HG03025 (cell line): ENCODE measurements at regions not wholly inside any gene's neighbourhood (a gene's known extent, or its start where the extent isn't known, plus 50 kb on each side); places are given as distances from the start of the nearest gene placed in this dataset.
"Not testable (repeated sequence)": the region's sequence is repeated elsewhere in the genome, so short reads cannot be mapped to it uniquely, and the experiment has no call there.

Experiments
- ATAC-seq: cut with Tn5 transposase; IDR thresholded peaks from one replicate; pipeline ENCODE4 v1.9.1; 2021; ENCODE audit warnings: mild to moderate bottlenecking, moderate library complexity; ENCODE audit not compliant: unreplicated experiment, low FRiP score

DNA sequence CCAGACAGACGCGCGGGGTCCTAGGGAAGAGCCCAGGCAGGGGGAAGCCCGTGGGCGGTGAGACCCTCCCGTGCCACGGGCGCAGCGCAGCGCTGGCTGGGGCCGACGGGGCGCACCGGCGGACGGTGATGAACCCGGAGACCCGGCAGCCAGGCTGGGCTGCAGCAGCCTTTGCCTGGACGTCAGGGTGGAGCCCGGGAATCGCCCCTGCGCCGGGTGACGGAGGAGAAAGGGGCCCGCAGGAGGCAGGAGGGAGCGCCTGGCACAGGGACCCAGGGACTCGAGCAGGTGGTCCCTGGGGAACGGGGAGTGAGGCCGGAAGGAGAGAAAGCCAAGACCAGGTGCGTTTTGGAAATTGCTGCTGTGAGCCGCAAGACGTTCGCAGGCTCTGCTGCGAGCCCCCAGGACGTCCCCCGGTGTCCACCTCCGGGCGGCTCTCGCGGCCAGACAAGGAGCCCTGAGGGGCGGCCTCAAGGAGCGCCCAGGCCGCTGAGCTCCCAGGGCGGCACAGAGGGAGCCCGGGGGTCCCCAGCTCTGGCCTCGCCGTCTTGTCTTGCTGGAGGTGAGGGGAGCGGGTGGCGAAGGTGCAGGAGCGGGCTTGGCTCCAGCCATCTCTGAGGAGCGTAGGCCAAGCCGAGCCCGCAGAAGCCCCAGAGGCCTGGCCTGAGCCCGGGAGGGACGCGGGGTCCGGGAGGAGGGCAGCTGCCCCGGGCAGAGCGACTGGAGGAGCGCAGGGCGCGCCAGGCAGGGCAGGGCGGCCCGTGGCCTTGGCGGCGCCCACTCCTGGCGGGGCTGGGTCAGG, 191.2 kb upstream of the PDE10A start:
- ATAC-seq, result no peak

- ATAC-seq, result no peak
Observed at GRCh38 chr6:165852676-165853075, 189.6 kb upstream of the PDE10A start.

- ATAC-seq, result peak; percentile 85
Observed at GRCh38 chr6:165850434-165851019, 187.5 kb upstream of the PDE10A start.

- no peak for ATAC-seq
Observed at GRCh38 chr6:165849534-165850430, 186.7 kb upstream of the PDE10A start.

DNA sequence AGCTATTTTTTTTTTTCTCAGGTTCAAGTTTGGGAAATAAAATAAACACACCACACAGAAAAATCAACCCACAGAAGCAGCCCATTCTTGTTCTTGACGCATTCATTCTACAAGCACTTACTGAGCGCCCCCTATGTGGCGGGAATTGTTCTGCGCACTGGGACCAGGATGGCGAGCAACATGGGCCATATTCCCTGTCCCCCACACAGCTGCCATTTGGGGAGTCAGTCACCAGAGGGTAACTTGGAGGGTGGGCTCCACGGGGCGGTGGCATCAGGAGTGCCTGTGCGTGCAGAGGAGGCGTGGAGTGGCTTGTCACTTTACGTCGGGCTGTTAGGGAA, 185.0 kb upstream of the PDE10A start:
- no peak for ATAC-seq

GRCh38 chr6:165847407-165848085, 184.5 kb upstream of the PDE10A start:
- ATAC-seq, result no peak

- ATAC-seq, result no peak
Observed at GRCh38 chr6:165846123-165846966, 183.3 kb upstream of the PDE10A start.

DNA sequence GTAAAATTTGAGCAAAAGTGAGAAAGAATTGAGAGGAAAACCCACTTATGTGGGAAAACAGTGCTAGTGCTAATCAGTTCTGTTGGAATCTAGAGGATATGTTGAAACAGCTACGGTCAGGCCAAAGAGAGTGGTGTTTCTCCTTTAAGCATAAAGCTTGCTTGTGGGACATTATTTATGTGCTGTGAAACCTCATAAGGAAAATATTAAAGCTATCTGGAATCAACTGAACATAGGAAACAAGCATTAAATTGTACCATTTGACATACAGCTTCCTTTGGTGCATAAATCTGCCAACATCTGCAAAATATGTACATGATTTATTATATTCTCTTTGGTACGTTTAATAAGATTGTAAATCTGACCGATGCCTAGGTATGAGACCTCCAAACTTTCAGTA, 182.5 kb upstream of the PDE10A start:
- ATAC-seq, result no peak

- no peak for ATAC-seq
Observed at GRCh38 chr6:165844801-165845364, 181.8 kb upstream of the PDE10A start.

- no peak for ATAC-seq
Observed at GRCh38 chr6:165844232-165844631, 181.2 kb upstream of the PDE10A start.

DNA sequence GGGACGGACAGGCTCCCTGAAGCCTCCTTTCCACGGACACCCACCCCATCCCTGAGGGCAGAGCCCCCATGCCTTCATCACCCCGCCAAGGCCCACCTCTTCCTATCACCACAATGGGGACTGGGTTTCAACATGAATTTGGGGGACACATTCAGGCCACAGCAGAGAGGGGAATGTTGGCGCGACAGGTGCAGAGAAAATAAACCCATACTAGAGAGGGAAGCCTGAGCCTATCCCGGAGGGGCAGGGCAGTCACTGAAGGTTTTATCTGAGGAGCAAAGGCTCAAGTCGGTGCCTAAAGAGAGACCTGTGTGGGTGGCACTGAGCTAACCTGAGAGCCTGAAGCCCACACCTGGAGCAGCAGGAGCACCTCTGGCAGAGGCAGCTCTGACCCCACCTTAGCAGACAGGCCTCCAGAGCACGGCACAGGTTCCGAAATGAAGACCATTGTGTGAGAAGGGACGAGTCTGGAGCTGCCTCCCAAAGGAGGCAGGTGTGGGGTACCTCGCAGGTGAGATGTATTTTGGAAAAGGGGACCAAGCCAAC, 180.6 kb upstream of the PDE10A start:
- ATAC-seq, result no peak

DNA sequence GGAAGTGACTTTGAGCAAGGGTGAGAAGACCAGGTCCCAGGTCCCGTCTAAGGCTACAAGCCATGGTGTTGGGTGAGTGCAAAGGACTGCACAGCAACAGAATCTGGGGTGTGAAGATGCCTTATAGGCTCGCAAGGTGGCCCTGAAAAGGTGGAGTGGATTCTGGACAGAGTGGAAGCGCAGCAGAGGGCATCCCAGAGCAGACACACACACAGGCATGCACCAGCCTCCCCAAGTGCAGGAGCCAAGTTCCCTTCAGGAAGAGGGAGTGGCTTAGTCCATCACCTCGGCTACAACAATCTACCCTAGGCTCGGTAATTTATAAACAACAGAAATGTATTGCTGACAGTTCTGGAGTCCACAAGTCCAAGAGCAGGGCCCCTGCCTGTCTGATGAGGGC, 180.1 kb upstream of the PDE10A start:
- no peak for ATAC-seq

DNA sequence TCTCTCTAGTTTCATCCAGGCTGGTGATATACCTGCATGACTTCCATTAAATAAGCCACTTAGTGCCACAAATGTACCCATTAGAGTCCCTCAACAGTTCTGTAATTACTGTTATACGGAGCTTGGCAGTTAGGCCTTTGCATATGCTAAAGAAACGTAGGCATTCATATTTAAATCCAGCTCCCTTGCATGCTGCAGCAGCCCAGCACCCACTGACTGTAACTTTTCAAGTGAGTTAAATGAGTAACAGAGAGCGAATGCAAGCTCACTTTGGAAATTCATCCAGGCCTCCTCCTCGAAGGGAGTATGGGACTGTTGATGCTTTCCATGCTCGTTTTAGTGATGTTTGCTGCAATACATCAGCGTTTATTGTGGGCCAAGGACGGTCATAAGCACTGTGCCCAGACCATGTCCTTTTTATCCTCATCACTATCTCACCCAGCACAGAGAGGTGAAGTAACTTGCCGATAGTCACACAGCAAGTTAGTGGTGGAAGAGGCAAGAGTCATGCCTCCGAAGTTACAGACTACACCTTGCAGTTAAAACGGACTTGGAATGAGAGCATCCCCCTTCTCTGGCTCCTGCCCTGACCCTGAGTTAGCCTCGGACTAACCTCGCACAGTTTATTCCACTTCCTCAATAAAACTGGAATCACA, 179.4 kb upstream of the PDE10A start:
- no peak for ATAC-seq

GRCh38 chr6:165841153-165841558, 178.1 kb upstream of the PDE10A start:
- no peak for ATAC-seq

- no peak for ATAC-seq
Observed at GRCh38 chr6:165837948-165838745, 175.1 kb upstream of the PDE10A start.

- ATAC-seq, result not testable (repeated sequence)
Observed at GRCh38 chr6:165836648-165837047, 173.6 kb upstream of the PDE10A start.

GRCh38 chr6:165835410-165835851, 172.4 kb upstream of the PDE10A start:
- no peak for ATAC-seq
